ENCODE measurements at regions not wholly inside any gene's neighbourhood (a gene's known extent, or its start where the extent isn't known, plus 50 kb on each side); places are given as distances from the start of the nearest gene placed in this dataset.
"Not testable (repeated sequence)": the region's sequence is repeated elsewhere in the genome, so short reads cannot be mapped to it uniquely, and the experiment has no call there.

DNA sequence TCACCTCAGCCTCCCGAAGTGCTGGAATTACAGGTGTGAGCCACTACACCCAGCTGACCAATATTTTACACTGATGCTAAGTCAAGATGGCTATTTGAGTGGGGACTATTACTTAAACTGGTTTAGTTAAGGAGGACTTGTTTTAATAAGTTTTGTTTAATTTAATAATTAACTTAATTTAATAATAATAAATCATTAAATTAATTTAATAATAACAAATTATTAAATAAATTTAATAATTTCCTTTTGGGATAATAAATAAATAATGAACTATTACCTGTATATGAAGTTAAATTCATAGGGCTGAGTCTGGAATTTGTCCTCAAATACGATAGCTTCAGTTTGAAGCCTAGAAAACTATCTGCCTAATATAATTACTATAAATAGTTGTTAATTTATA, 665.1 kb upstream of the COX7C start:
- H3K4me1 ChIP-seq (ENCODE audit: control insufficient read depth, insufficient read depth, low read length), result no peaks in the 10 kb centered on the region
- no peak overlapping the region for H3K4me3 ChIP-seq (ENCODE audit: low read length)
- no peak overlapping the region for H3K9ac ChIP-seq (ENCODE audit: low read length)
- H3K9me3 ChIP-seq (ENCODE audit: control insufficient read depth, low read length), result peaks cover 3% of the 10 kb centered on the region
- no peak for DNase-seq (ENCODE audit: low read depth)
- no peaks in the 10 kb centered on the region for H3K27me3 ChIP-seq (replicated peaks; ENCODE audit: control insufficient read depth, insufficient read depth, low read length)
- H3K36me3 ChIP-seq (ENCODE audit: control insufficient read depth, insufficient read depth, low read length, severe bottlenecking), result no peaks in the 10 kb centered on the region

DNA sequence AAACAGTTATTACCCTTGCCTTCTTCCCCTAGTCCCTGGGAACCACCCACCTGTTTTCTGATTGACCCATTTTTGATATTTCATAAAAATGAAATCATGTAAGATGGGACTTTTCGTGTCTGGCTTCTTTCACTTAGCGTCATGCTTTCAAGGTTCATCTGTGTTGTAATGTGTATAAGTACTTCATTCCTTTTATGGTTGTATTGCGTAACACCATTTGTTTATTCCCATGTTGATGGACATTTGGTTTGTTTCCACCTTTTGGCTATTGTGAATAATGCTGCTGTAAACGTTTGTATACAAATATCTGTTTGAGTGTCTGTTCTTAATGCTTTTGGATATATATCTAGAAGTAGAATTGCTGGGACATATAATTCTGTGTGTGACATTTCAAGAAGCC, 650.1 kb upstream of the COX7C start:
- H3K4me1 ChIP-seq (ENCODE audit: control insufficient read depth, insufficient read depth, low read length), result no peaks in the 10 kb centered on the region

GRCh38 chr5:85972539-85972938, 645.2 kb upstream of the COX7C start:
- no peaks in the 10 kb centered on the region for H3K4me1 ChIP-seq (ENCODE audit: control insufficient read depth, insufficient read depth, low read length)
- no peak for DNase-seq (ENCODE audit: low read depth)
- H3K9ac ChIP-seq (ENCODE audit: low read length), result no peak overlapping the region
- no peaks in the 10 kb centered on the region for H3K27me3 ChIP-seq (replicated peaks; ENCODE audit: control insufficient read depth, insufficient read depth, low read length)
- H3K36me3 ChIP-seq (ENCODE audit: control insufficient read depth, insufficient read depth, low read length, severe bottlenecking), result no peaks in the 10 kb centered on the region
- H3K4me3 ChIP-seq (ENCODE audit: low read length), result no peak overlapping the region
- no peaks in the 10 kb centered on the region for H3K9me3 ChIP-seq (ENCODE audit: control insufficient read depth, low read length)

More for the DNA sequence above, 650.1 kb upstream of the COX7C start:
- Histone ChIP-seq H3K36me3 (ENCODE audit: control insufficient read depth, insufficient read depth, low read length, severe bottlenecking) (no peaks in the 10 kb centered on the region), H3K4me3 (ENCODE audit: low read length) (no peak overlapping the region), H3K9ac (ENCODE audit: low read length) (no peak overlapping the region), H3K9me3 (ENCODE audit: control insufficient read depth, low read length) (no peaks in the 10 kb centered on the region), H3K27me3 (replicated peaks; ENCODE audit: control insufficient read depth, insufficient read depth, low read length) (no peaks in the 10 kb centered on the region)
- no peak for DNase-seq (ENCODE audit: low read depth)

DNA sequence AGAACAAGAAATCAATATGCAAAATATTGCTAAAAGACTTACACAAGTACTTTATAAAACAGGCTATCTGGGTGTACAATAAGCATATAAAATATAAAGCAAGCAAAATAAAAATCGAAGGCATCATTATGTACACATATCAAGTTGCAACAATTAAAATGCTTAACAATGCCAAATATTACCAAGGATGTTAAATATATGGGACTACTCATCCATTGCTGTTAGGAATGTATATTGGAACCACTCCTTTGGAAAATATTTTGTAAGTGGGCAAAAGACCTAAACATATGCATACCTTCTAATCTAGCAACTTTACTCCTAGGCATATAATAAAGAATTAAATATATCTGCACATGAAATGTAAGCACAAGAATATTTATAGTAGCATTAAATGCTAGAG, 632.6 kb upstream of the COX7C start:
- H3K36me3 ChIP-seq (ENCODE audit: control insufficient read depth, insufficient read depth, low read length, severe bottlenecking), result no peaks in the 10 kb centered on the region
- DNase-seq (ENCODE audit: low read depth), result no peak
- peaks cover 3% of the 10 kb centered on the region for H3K9me3 ChIP-seq (ENCODE audit: control insufficient read depth, low read length)
- H3K4me3 ChIP-seq (ENCODE audit: low read length), result no peak overlapping the region
- no peaks in the 10 kb centered on the region for H3K27me3 ChIP-seq (replicated peaks; ENCODE audit: control insufficient read depth, insufficient read depth, low read length)
- no peak overlapping the region for H3K9ac ChIP-seq (ENCODE audit: low read length)
- no peaks in the 10 kb centered on the region for H3K4me1 ChIP-seq (ENCODE audit: control insufficient read depth, insufficient read depth, low read length)

- Histone ChIP-seq H3K9me3 (ENCODE audit: control insufficient read depth, low read length) (peaks cover 7% of the 10 kb centered on the region), H3K4me3 (ENCODE audit: low read length) (no peak overlapping the region), H3K36me3 (ENCODE audit: control insufficient read depth, insufficient read depth, low read length, severe bottlenecking) (no peaks in the 10 kb centered on the region), H3K9ac (ENCODE audit: low read length) (no peak overlapping the region), H3K4me1 (ENCODE audit: control insufficient read depth, insufficient read depth, low read length) (no peaks in the 10 kb centered on the region), H3K27me3 (replicated peaks; ENCODE audit: control insufficient read depth, insufficient read depth, low read length) (no peaks in the 10 kb centered on the region)
- DNase-seq (ENCODE audit: low read depth), result no peak
Measured at GRCh38 chr5:85990998-85991397, 626.7 kb upstream of the COX7C start.

DNA sequence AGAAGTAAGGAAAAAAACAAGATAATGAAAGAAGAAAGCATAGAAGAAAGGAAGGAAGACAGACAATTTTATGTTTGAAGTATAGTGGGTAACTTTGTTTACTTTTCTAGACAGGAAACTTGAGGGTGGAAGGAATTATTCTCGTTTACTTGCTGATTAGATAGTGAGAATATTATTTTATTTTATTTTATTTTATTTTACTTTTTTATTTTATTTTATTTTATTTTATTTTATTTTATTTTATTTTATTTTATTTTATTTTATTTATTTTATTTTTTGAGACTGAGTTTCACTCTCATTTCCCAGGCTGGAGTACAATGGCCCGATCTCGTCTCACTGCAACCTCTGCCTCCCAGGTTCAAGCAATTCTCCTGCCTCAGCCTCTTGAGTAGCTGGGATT, 623.1 kb upstream of the COX7C start:
- not testable (repeated sequence) for H3K4me1 ChIP-seq (ENCODE audit: control insufficient read depth, insufficient read depth, low read length); H3K4me3 ChIP-seq (ENCODE audit: low read length); H3K9me3 ChIP-seq (ENCODE audit: control insufficient read depth, low read length); H3K9ac ChIP-seq (ENCODE audit: low read length); DNase-seq (ENCODE audit: low read depth); H3K27me3 ChIP-seq (replicated peaks; ENCODE audit: control insufficient read depth, insufficient read depth, low read length); H3K36me3 ChIP-seq (ENCODE audit: control insufficient read depth, insufficient read depth, low read length, severe bottlenecking)

DNA sequence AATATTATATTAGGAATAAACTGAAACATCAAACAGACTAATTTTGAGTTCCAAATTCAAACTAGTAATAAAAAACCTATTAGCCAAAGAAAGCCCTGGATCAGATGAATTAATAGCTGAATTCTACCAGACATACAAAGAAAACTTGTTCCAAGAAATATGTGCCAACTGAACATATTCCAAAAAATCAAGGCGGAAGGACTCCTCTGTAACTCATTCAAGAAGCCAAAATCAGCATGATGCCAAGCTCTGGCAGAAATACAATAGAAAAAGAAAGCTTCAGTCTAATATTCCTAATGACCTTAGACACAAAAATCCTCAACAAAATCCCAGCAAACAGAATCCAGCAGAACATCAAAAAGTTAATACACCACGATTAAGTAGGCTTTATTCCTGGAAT, 619.1 kb upstream of the COX7C start:
- Histone ChIP-seq H3K4me3 (ENCODE audit: low read length) (no peak overlapping the region), H3K9ac (ENCODE audit: low read length) (no peak overlapping the region), H3K27me3 (replicated peaks; ENCODE audit: control insufficient read depth, insufficient read depth, low read length) (no peaks in the 10 kb centered on the region), H3K9me3 (ENCODE audit: control insufficient read depth, low read length) (no peaks in the 10 kb centered on the region), H3K4me1 (ENCODE audit: control insufficient read depth, insufficient read depth, low read length) (no peaks in the 10 kb centered on the region), H3K36me3 (ENCODE audit: control insufficient read depth, insufficient read depth, low read length, severe bottlenecking) (no peaks in the 10 kb centered on the region)
- DNase-seq (ENCODE audit: low read depth), result no peak

DNA sequence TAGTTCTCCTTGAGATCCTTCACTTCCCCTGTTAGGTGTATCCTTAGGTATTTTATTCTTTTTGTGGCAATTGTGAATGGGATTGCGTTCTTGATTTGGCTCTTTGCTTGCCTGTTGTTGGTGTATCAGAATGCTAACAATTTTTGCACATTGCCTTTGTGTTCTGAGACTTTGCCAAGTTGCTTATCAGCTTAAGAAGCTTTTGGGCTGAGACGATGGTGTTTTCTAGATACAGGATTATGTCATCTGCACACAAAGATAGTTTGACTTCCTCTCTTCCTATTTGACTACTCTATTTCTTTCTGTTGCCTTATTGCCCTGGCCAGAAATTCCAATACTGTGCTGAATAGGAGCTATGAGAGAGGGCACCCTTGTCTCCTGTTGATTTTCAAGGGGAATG, 609.4 kb upstream of the COX7C start:
- H3K36me3 ChIP-seq (ENCODE audit: control insufficient read depth, insufficient read depth, low read length, severe bottlenecking), result no peaks in the 10 kb centered on the region
- H3K9me3 ChIP-seq (ENCODE audit: control insufficient read depth, low read length), result peaks cover 8% of the 10 kb centered on the region
- no peaks in the 10 kb centered on the region for H3K4me1 ChIP-seq (ENCODE audit: control insufficient read depth, insufficient read depth, low read length)
- no peak overlapping the region for H3K4me3 ChIP-seq (ENCODE audit: low read length)
- DNase-seq (ENCODE audit: low read depth), result no peak
- no peaks in the 10 kb centered on the region for H3K27me3 ChIP-seq (replicated peaks; ENCODE audit: control insufficient read depth, insufficient read depth, low read length)
- H3K9ac ChIP-seq (ENCODE audit: low read length), result no peak overlapping the region

- Histone ChIP-seq H3K4me1 (ENCODE audit: control insufficient read depth, insufficient read depth, low read length) (no peaks in the 10 kb centered on the region), H3K9ac (ENCODE audit: low read length) (no peak overlapping the region), H3K4me3 (ENCODE audit: low read length) (no peak overlapping the region), H3K9me3 (ENCODE audit: control insufficient read depth, low read length) (peaks cover 8% of the 10 kb centered on the region), H3K27me3 (replicated peaks; ENCODE audit: control insufficient read depth, insufficient read depth, low read length) (no peaks in the 10 kb centered on the region), H3K36me3 (ENCODE audit: control insufficient read depth, insufficient read depth, low read length, severe bottlenecking) (no peaks in the 10 kb centered on the region)
- DNase-seq (ENCODE audit: low read depth), result no peak
Measured at GRCh38 chr5:86008704-86009103, 609.0 kb upstream of the COX7C start.

GRCh38 chr5:86011937-86012336, 605.8 kb upstream of the COX7C start:
- no peak overlapping the region for H3K4me3 ChIP-seq (ENCODE audit: low read length)
- H3K4me1 ChIP-seq (ENCODE audit: control insufficient read depth, insufficient read depth, low read length), result no peaks in the 10 kb centered on the region
- peaks cover 8% of the 10 kb centered on the region for H3K9me3 ChIP-seq (ENCODE audit: control insufficient read depth, low read length)
- no peaks in the 10 kb centered on the region for H3K27me3 ChIP-seq (replicated peaks; ENCODE audit: control insufficient read depth, insufficient read depth, low read length)
- H3K9ac ChIP-seq (ENCODE audit: low read length), result no peak overlapping the region
- DNase-seq (ENCODE audit: low read depth), result no peak
- H3K36me3 ChIP-seq (ENCODE audit: control insufficient read depth, insufficient read depth, low read length, severe bottlenecking), result no peaks in the 10 kb centered on the region

GRCh38 chr5:86029308-86029707, 588.4 kb upstream of the COX7C start:
- Histone ChIP-seq H3K36me3 (ENCODE audit: control insufficient read depth, insufficient read depth, low read length, severe bottlenecking) (no peaks in the 10 kb centered on the region), H3K9ac (ENCODE audit: low read length) (no peak overlapping the region), H3K4me3 (ENCODE audit: low read length) (no peak overlapping the region), H3K9me3 (ENCODE audit: control insufficient read depth, low read length) (no peaks in the 10 kb centered on the region), H3K4me1 (ENCODE audit: control insufficient read depth, insufficient read depth, low read length) (no peaks in the 10 kb centered on the region), H3K27me3 (replicated peaks; ENCODE audit: control insufficient read depth, insufficient read depth, low read length) (no peaks in the 10 kb centered on the region)
- no peak for DNase-seq (ENCODE audit: low read depth)

DNA sequence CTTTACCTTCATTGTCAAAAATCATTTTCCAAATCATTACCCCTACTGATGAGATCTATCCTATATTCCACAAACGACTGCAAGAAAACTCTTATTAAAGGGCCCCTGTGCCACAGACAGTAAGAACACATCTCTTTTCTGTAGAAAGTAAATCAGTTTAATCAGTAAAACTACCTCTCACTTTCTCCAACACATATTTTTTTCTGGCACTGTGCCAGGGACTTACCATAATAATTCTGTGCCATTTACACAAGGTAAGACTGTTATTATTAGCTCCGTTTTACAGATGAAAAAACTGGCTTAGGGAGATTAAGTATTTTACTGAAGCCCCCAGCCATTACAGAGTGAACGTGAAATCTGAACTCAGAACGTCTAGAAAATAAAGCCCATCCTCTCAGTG, 587.0 kb upstream of the COX7C start:
- Histone ChIP-seq H3K9me3 (ENCODE audit: control insufficient read depth, low read length) (no peaks in the 10 kb centered on the region), H3K4me1 (ENCODE audit: control insufficient read depth, insufficient read depth, low read length) (no peaks in the 10 kb centered on the region), H3K4me3 (ENCODE audit: low read length) (no peak overlapping the region), H3K36me3 (ENCODE audit: control insufficient read depth, insufficient read depth, low read length, severe bottlenecking) (no peaks in the 10 kb centered on the region), H3K27me3 (replicated peaks; ENCODE audit: control insufficient read depth, insufficient read depth, low read length) (no peaks in the 10 kb centered on the region), H3K9ac (ENCODE audit: low read length) (no peak overlapping the region)
- DNase-seq (ENCODE audit: low read depth), result no peak

Measured in adipocyte (in vitro differentiated cells).